Endothelial cell of umbilical vein (primary cell): ENCODE measurements at regions not wholly inside any gene's neighbourhood (a gene's known extent, or its start where the extent isn't known, plus 50 kb on each side); places are given as distances from the start of the nearest gene placed in this dataset.

ENCODE experiments used
- BruUV-seq: library from RNA; stranded (reverse); fragments of 400-500 nt; replicated peaks from 2 replicates; lab custom pipeline; 2021; lab: Mats Ljungman, UMichigan
- CTCF ChIA-PET: fragments of 300-600, 350-600 bp; sonication (Branson Sonifier 250); formaldehyde crosslinking; loops from one replicate; lab custom pipeline; 2021; ENCODE audit warnings: antibody characterized with exemption, inconsistent platforms; lab: Charles Lee
- POLR2A ChIA-PET: fragments of 300-600, 350-600 bp; sonication (Branson Sonifier 250); formaldehyde crosslinking; loops from one replicate; lab custom pipeline; 2021; ENCODE audit warnings: antibody characterized with exemption, inconsistent platforms; lab: Charles Lee
- DNase-seq: peaks from one replicate; pipeline ENCODE4 v3.0.0-alpha.2; 2011; ENCODE audit warnings: low read depth, low spot score
- FAIRE-seq: peaks from 2 replicates; lab custom pipeline; 2011; peaks lifted over from hg19 to GRCh38; lab: Jason Lieb, UNC
- H2AFZ ChIP-seq: 2 replicates; pipeline ENCODE4 v1.6.0; 2012; ENCODE audit warnings: low read depth, low read length, control low read depth, inconsistent platforms
- H3K27ac ChIP-seq: 2 replicates; pipeline ENCODE4 v1.5.1; 2011; ENCODE audit warnings: low read depth, mild to moderate bottlenecking, control low read depth, low read length, moderate library complexity; ENCODE audit not compliant: insufficient read depth
- H3K27me3 ChIP-seq, 2 experiments: 2 replicates each; pipeline versions ENCODE4 v1.6.0 to v1.6.1; 2011; ENCODE audit warnings: low read length in 2 of 2, mixed read lengths in 1 of 2; ENCODE audit not compliant: control insufficient read depth in 2 of 2, insufficient read depth in 2 of 2
- H3K36me3 ChIP-seq, 2 experiments: 2 replicates in 1 of 2; 3 replicates in 1 of 2; pipeline ENCODE4 v1.5.1; 2011; ENCODE audit warnings: low read length in 2 of 2, mild to moderate bottlenecking in 1 of 2, moderate library complexity in 1 of 2; ENCODE audit not compliant: control insufficient read depth in 2 of 2, insufficient read depth in 2 of 2; ENCODE audit errors: extremely low read depth in 1 of 2
- H3K4me1 ChIP-seq: 3 replicates; pipeline ENCODE4 v1.5.1; 2011; ENCODE audit warnings: mild to moderate bottlenecking, low read length; ENCODE audit not compliant: control insufficient read depth, insufficient read depth; ENCODE audit errors: extremely low read depth
- H3K4me2 ChIP-seq: 2 replicates; pipeline ENCODE4 v1.6.1; 2011; ENCODE audit warnings: low read length, control low read depth, mixed read lengths; ENCODE audit not compliant: insufficient read depth
- H3K4me3 ChIP-seq, 3 experiments: fragments of 200-600 bp in 1 of 3; sonication (generic), shearing (Covaris generic) in 1 of 3; replicated peaks in 1 of 3; 2 replicates each; pipeline ENCODE4 v1.5.1; 2011 to 2016; ENCODE audit warnings: control low read depth in 3 of 3, low read length in 3 of 3, mild to moderate bottlenecking in 2 of 3, inconsistent platforms in 1 of 3, low read depth in 1 of 3, moderate library complexity in 1 of 3; ENCODE audit not compliant: insufficient read depth in 1 of 3
- H3K79me2 ChIP-seq: 2 replicates; pipeline ENCODE4 v1.6.0; 2012; ENCODE audit warnings: low read length, inconsistent platforms; ENCODE audit not compliant: control insufficient read depth, insufficient read depth
- H3K9ac ChIP-seq: replicated peaks from 2 replicates; pipeline ENCODE3; 2011; ENCODE audit warnings: low read length, control low read depth; ENCODE audit not compliant: insufficient read depth; ENCODE audit errors: extremely low read depth
- H3K9me1 ChIP-seq: replicated peaks from 3 replicates; pipeline ENCODE4 v1.6.0; 2011; ENCODE audit warnings: mild to moderate bottlenecking, low read length; ENCODE audit not compliant: control insufficient read depth, insufficient read depth; ENCODE audit errors: extremely low read depth
- H3K9me3 ChIP-seq: replicated peaks from 2 replicates; pipeline ENCODE4 v1.5.1; 2012; ENCODE audit warnings: low read length, inconsistent platforms; ENCODE audit not compliant: control insufficient read depth, insufficient read depth
- H4K20me1 ChIP-seq: replicated peaks from 2 replicates; pipeline ENCODE3; 2011; ENCODE audit warnings: mild to moderate bottlenecking, low read length; ENCODE audit not compliant: control insufficient read depth, insufficient read depth; ENCODE audit errors: extremely low read depth
- FOS ChIP-seq: IDR thresholded peaks from 2 replicates; pipeline ENCODE4 v1.6.1; 2011; ENCODE audit warnings: mild to moderate bottlenecking, low read length, moderate library complexity, borderline replicate concordance; ENCODE audit not compliant: insufficient read depth
- JUN ChIP-seq: IDR thresholded peaks from 2 replicates; pipeline ENCODE4 v1.6.1; 2011; ENCODE audit warnings: borderline replicate concordance, low read depth; ENCODE audit not compliant: insufficient read length, insufficient read depth
- MYC ChIP-seq: IDR thresholded peaks from one replicate; pipeline ENCODE4 v1.6.1; 2011; ENCODE audit warnings: mild to moderate bottlenecking, low read depth, low read length
- POLR2A ChIP-seq: IDR thresholded peaks from 2 replicates; pipeline ENCODE4 v1.6.1; 2012; ENCODE audit warnings: low read depth, mild to moderate bottlenecking, control low read depth, low read length
- POLR2AphosphoS5 ChIP-seq: IDR thresholded peaks from 2 replicates; pipeline ENCODE4 v1.6.1; 2012; ENCODE audit warnings: low read depth, mild to moderate bottlenecking, control low read depth, low read length, moderate library complexity; ENCODE audit not compliant: insufficient read depth
- dilution Hi-C: fragments of 300-500 bp; cut with MboI; formaldehyde crosslinking; loops from one replicate; pipeline ENCODE4 v1.15.0; 2019; ENCODE audit warnings: low sequenced_read_pairs; ENCODE audit not compliant: extremely low pct_ligation_motif_present
- intact Hi-C: fragments of 100-400 bp; cut with micrococcal nuclease; formaldehyde crosslinking; loops from one replicate; pipeline ENCODE4 v1.10.0; 2022
- TF ChIP-seq, protein P1 (sequence below): IDR thresholded peaks from 2 replicates; pipeline ENCODE4 v1.6.1; 2011; ENCODE audit not compliant: insufficient read depth, insufficient read length
- TF ChIP-seq, protein P2 (sequence below), 2 donors: IDR thresholded peaks; 1 replicate in 1 of 2; 2 replicates in 1 of 2; pipeline ENCODE4 v1.5.1; 2011; ENCODE audit warnings: low read length in 2 of 2, mild to moderate bottlenecking in 2 of 2, moderate library complexity in 2 of 2, control low read depth in 1 of 2, inconsistent platforms in 1 of 2, low read depth in 1 of 2; ENCODE audit not compliant: insufficient read depth in 1 of 2; ENCODE audit errors: extremely low read depth in 1 of 2

- no TSS peak for BruUV-seq
Measured at GRCh38 chr6:140380427-140381218, 1006.2 kb upstream of the CITED2 start.

More at GRCh38 chr6:140380427-140381218, 1006.2 kb upstream of the CITED2 start:
- H3K27ac ChIP-seq, result no peak overlapping the region
- intact Hi-C loops, result no loop called here
- H3K9me3 ChIP-seq, result no peaks in the 10 kb centered on the region
- H3K9me1 ChIP-seq, result no peaks in the 10 kb centered on the region
- no peak for FAIRE-seq
- POLR2A ChIA-PET, result no interaction called here
- CTCF ChIA-PET, result no interaction called here
- no peaks in the 10 kb centered on the region for H3K36me3 ChIP-seq
- no peak overlapping the region for H2AFZ ChIP-seq
- dilution Hi-C loops, result no loop called here
- H4K20me1 ChIP-seq, result no peaks in the 10 kb centered on the region
- no peak overlapping the region for H3K4me3 ChIP-seq
- H3K4me1 ChIP-seq, result no peaks in the 10 kb centered on the region
- DNase-seq, result no peak
- no peaks in the 10 kb centered on the region for H3K27me3 ChIP-seq
- no peak overlapping the region for H3K4me2 ChIP-seq
- TF ChIP-seq POLR2AphosphoS5, result no peak
- no peak for TF ChIP-seq MYC
- no peak for TF ChIP-seq JUN
- no peak for TF ChIP-seq POLR2A
- TF ChIP-seq, protein P1, sequence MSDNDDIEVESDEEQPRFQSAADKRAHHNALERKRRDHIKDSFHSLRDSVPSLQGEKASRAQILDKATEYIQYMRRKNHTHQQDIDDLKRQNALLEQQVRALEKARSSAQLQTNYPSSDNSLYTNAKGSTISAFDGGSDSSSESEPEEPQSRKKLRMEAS, result no peak
- TF ChIP-seq, protein P2, sequence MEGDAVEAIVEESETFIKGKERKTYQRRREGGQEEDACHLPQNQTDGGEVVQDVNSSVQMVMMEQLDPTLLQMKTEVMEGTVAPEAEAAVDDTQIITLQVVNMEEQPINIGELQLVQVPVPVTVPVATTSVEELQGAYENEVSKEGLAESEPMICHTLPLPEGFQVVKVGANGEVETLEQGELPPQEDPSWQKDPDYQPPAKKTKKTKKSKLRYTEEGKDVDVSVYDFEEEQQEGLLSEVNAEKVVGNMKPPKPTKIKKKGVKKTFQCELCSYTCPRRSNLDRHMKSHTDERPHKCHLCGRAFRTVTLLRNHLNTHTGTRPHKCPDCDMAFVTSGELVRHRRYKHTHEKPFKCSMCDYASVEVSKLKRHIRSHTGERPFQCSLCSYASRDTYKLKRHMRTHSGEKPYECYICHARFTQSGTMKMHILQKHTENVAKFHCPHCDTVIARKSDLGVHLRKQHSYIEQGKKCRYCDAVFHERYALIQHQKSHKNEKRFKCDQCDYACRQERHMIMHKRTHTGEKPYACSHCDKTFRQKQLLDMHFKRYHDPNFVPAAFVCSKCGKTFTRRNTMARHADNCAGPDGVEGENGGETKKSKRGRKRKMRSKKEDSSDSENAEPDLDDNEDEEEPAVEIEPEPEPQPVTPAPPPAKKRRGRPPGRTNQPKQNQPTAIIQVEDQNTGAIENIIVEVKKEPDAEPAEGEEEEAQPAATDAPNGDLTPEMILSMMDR (IDR thresholded peaks at IDR 0.05; ENCODE audit: extremely low read depth in 1 of 2, insufficient read depth in 1 of 2, low read depth in 1 of 2, low read length in 2 of 2), result no peak
- TF ChIP-seq FOS, result no peak
- H3K9ac ChIP-seq, result no peak overlapping the region
- H3K79me2 ChIP-seq, result no peaks in the 10 kb centered on the region
